ENCODE measurements at regions not wholly inside any gene's neighbourhood (a gene's known extent, or its start where the extent isn't known, plus 50 kb on each side); places are given as distances from the start of the nearest gene placed in this dataset.

GRCh38 chr13:50529154-50529882, 314.2 kb downstream of the DLEU7 start:
- TF ChIP-seq CTCF (IDR thresholded peaks at IDR 0.05) = no peak
- no peak for TF ChIP-seq ZFX (IDR thresholded peaks at IDR 0.05; ENCODE audit: borderline replicate concordance)
